Calu3 (cell line): ENCODE measurements at regions not wholly inside any gene's neighbourhood (a gene's known extent, or its start where the extent isn't known, plus 50 kb on each side); places are given as distances from the start of the nearest gene placed in this dataset.

ENCODE experiments used
- BruUV-seq: library from RNA; stranded (reverse); fragments of 400-500 nt; replicated peaks from 2 replicates; lab custom pipeline; 2021; lab: Mats Ljungman, UMichigan
- CTCF ChIA-PET: fragments of 300-600 bp; sonication (Branson Sonifier 250); formaldehyde crosslinking; loops from one replicate; lab custom pipeline; 2022; ENCODE audit warnings: antibody characterized with exemption; lab: Charles Lee
- DNase-seq: peaks from one replicate; pipeline ENCODE4 v3.0.0; 2022
- H3K27ac Mint-ChIP-seq: one replicate; pipeline ENCODE4 v1.8.0; 2022; ENCODE audit warnings: mixed read lengths; ENCODE audit not compliant: unreplicated experiment
- H3K27me3 Mint-ChIP-seq: one replicate; pipeline ENCODE4 v1.8.0; 2022; ENCODE audit warnings: mixed read lengths; ENCODE audit not compliant: unreplicated experiment
- H3K36me3 Mint-ChIP-seq: one replicate; pipeline ENCODE4 v1.8.0; 2022; ENCODE audit warnings: mild to moderate bottlenecking, moderate library complexity, mixed read lengths; ENCODE audit not compliant: insufficient read depth, unreplicated experiment
- H3K4me1 Mint-ChIP-seq: one replicate; pipeline ENCODE4 v1.8.0; 2022; ENCODE audit warnings: mild to moderate bottlenecking, low read depth, mixed read lengths; ENCODE audit not compliant: unreplicated experiment
- H3K4me3 Mint-ChIP-seq: one replicate; pipeline ENCODE4 v1.8.0; 2022; ENCODE audit warnings: mild to moderate bottlenecking, low read depth, moderate library complexity, mixed read lengths; ENCODE audit not compliant: unreplicated experiment
- H3K9me3 Mint-ChIP-seq: one replicate; pipeline ENCODE4 v1.8.0; 2022; ENCODE audit warnings: low read depth, mixed read lengths; ENCODE audit not compliant: unreplicated experiment
- CTCF ChIP-seq: fragments of 200-600 bp; IDR thresholded peaks from one replicate; pipeline ENCODE4 v1.8.0; 2022; ENCODE audit warnings: antibody characterized with exemption; ENCODE audit not compliant: unreplicated experiment
- intact Hi-C: fragments of 100-400 bp; cut with micrococcal nuclease; formaldehyde crosslinking; loops from one replicate; pipeline ENCODE4 v1.10.0; 2022; ENCODE audit not compliant: unreplicated experiment

- no peak for TF ChIP-seq CTCF
- Mint-ChIP-seq H3K27me3 (no peaks in the 10 kb centered on the region), H3K27ac (no peak overlapping the region), H3K4me3 (no peak overlapping the region), H3K9me3 (no peaks in the 10 kb centered on the region), H3K4me1 (peaks cover 9% of the 10 kb centered on the region), H3K36me3 (no peaks in the 10 kb centered on the region)
- CTCF ChIA-PET = no interaction called here
- no peak for DNase-seq
- intact Hi-C loops = no loop called here
- BruUV-seq = no TSS peak
Observed at GRCh38 chr13:99806671-99807070, 164.9 kb downstream of the ZIC5 start.

DNA sequence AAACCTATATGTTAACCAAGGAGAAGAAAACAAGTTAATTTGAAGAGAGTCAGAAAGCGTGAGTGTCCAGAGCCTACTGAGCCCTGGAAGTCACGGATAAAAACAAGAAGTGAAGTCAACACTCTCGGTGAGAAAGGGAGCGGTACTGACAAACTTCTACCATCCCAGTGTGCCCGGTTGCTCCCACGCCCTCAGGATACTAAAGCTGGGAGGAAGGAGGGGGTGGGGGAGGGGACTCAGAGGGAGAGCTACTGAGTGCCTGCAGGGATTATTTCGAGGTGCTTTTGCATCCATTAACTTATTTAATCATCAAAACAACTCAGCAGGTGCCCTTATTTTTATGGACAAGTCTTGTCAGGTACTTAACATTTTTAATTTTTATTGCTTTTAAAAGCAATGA is 166.2 kb downstream of the ZIC5 start:
- intact Hi-C loops = no loop called here
- TF ChIP-seq CTCF = no peak
- BruUV-seq = no TSS peak
- Mint-ChIP-seq H3K27ac (no peak overlapping the region), H3K27me3 (no peaks in the 10 kb centered on the region), H3K9me3 (no peaks in the 10 kb centered on the region), H3K36me3 (no peaks in the 10 kb centered on the region), H3K4me1 (peaks cover 7% of the 10 kb centered on the region), H3K4me3 (no peak overlapping the region)
- no peak for DNase-seq
- CTCF ChIA-PET = no interaction called here

GRCh38 chr13:99803141-99803540 is 168.4 kb downstream of the ZIC5 start:
- no TSS peak for BruUV-seq
- H3K4me1 Mint-ChIP-seq = no peaks in the 10 kb centered on the region
- CTCF ChIA-PET = no interaction called here

GRCh38 chr13:99802416-99802815 is 169.2 kb downstream of the ZIC5 start:
- Mint-ChIP-seq H3K4me3 (no peak overlapping the region), H3K9me3 (no peaks in the 10 kb centered on the region), H3K27ac (no peak overlapping the region), H3K27me3 (no peaks in the 10 kb centered on the region), H3K4me1 (no peaks in the 10 kb centered on the region), H3K36me3 (no peaks in the 10 kb centered on the region)
- no TSS peak for BruUV-seq
- no peak for TF ChIP-seq CTCF
- DNase-seq = no peak
- intact Hi-C loops = no loop called here
- CTCF ChIA-PET = no interaction called here

More at GRCh38 chr13:99803141-99803540, 168.4 kb downstream of the ZIC5 start:
- Mint-ChIP-seq H3K27me3 (no peaks in the 10 kb centered on the region), H3K27ac (no peak overlapping the region), H3K9me3 (no peaks in the 10 kb centered on the region), H3K4me3 (no peak overlapping the region), H3K36me3 (no peaks in the 10 kb centered on the region)
- no peak for TF ChIP-seq CTCF
- DNase-seq = no peak
- intact Hi-C loops = no loop called here
